HepG2 (cell line): ENCODE measurements at regions not wholly inside any gene's neighbourhood (a gene's known extent, or its start where the extent isn't known, plus 50 kb on each side); places are given as distances from the start of the nearest gene placed in this dataset.

Experiments used
- ATAC-seq: fragments of 200-7000 bp; cut with Tn5 transposase; 3 replicates; pipeline ENCODE4 v1.9.1; 2020; ENCODE audit warnings: mild to moderate bottlenecking, moderate library complexity
- BruUV-seq: library from RNA; stranded (reverse); fragments of 400-500 nt; replicated peaks from 2 replicates; lab custom pipeline; 2021; lab: Mats Ljungman, UMichigan
- CTCF ChIA-PET: fragments of 300-600 bp; formaldehyde crosslinking; extraction: SDS; loops from one replicate; lab custom pipeline; 2021; ENCODE audit warnings: low total read pairs, inconsistent platforms, low intra/inter-chr PET ratio; lab: Yijun Ruan, JAX
- POLR2A ChIA-PET: fragments of 350-600 bp; sonication (Branson Sonifier 250); formaldehyde crosslinking; loops from one replicate; lab custom pipeline; 2020; ENCODE audit warnings: antibody characterized with exemption, inconsistent platforms; lab: Yijun Ruan, JAX
- DNase-seq: peaks from one replicate; pipeline ENCODE4 v3.0.0-alpha.2; 2015; ENCODE audit warnings: low spot score
- FAIRE-seq: peaks from 3 replicates; lab custom pipeline; 2011; peaks lifted over from hg19 to GRCh38; lab: Jason Lieb, UNC
- H2AFZ ChIP-seq: one replicate; pipeline ENCODE4 v1.6.1; 2011; ENCODE audit warnings: low read length, inconsistent platforms
- H3K27ac ChIP-seq: fragments of 300-600 bp; 3 replicates; pipeline ENCODE4 v1.8.0; 2011; ENCODE audit warnings: mixed run types, mild to moderate bottlenecking, mixed read lengths, low read length, inconsistent platforms; ENCODE audit not compliant: insufficient read depth; ENCODE audit errors: extremely low read length
- H3K27me3 ChIP-seq, 2 experiments: fragments of 200-600 bp in 1 of 2; 2 replicates in 1 of 2; 3 replicates in 1 of 2; pipeline versions ENCODE4 v1.6.0 to v1.8.0; 2011; ENCODE audit warnings: low read length in 2 of 2, mild to moderate bottlenecking in 2 of 2, moderate library complexity in 2 of 2, inconsistent platforms in 1 of 2; ENCODE audit not compliant: insufficient read depth in 2 of 2, control insufficient read depth in 1 of 2
- H3K36me3 ChIP-seq, 2 experiments: fragments of 200-600 bp in 1 of 2; replicated peaks in 1 of 2; 2 replicates in 1 of 2; 3 replicates in 1 of 2; pipeline versions ENCODE4 v1.5.1 to v1.8.0; 2011; ENCODE audit warnings: low read length in 2 of 2, inconsistent platforms in 1 of 2; ENCODE audit not compliant: insufficient read depth in 2 of 2, control insufficient read depth in 1 of 2
- H3K4me1 ChIP-seq: 2 replicates; pipeline ENCODE4 v1.5.1; 2012; ENCODE audit warnings: low read length, inconsistent platforms; ENCODE audit not compliant: insufficient read depth
- H3K4me2 ChIP-seq: 2 replicates; pipeline ENCODE4 v1.6.0; 2011; ENCODE audit warnings: low read depth, low read length, inconsistent platforms
- H3K4me3 ChIP-seq, 3 experiments: fragments of 200-600 bp in 1 of 3; sonication (generic), shearing (Covaris generic) in 1 of 3; replicated peaks in 1 of 3; 2 replicates each; pipeline ENCODE4 v1.5.1; 2011 to 2016; ENCODE audit warnings: low read length in 3 of 3, inconsistent platforms in 2 of 3, low read depth in 2 of 3, mild to moderate bottlenecking in 2 of 3, control low read depth in 1 of 3, mixed read lengths in 1 of 3; ENCODE audit not compliant: insufficient read depth in 1 of 3
- H3K79me2 ChIP-seq: one replicate; pipeline ENCODE4 v1.6.1; 2011; ENCODE audit warnings: low read length, inconsistent platforms; ENCODE audit not compliant: insufficient read depth
- H3K9ac ChIP-seq: 2 replicates; pipeline ENCODE4 v1.6.0; 2011; ENCODE audit warnings: mild to moderate bottlenecking, low read depth, low read length, inconsistent platforms; ENCODE audit not compliant: insufficient read depth
- H3K9me3 ChIP-seq: 2 replicates; pipeline ENCODE4 v1.5.1; 2012; ENCODE audit warnings: mild to moderate bottlenecking, low read length
- H4K20me1 ChIP-seq: 2 replicates; pipeline ENCODE4 v1.6.0; 2011; ENCODE audit warnings: inconsistent platforms, mild to moderate bottlenecking, low read length, moderate library complexity; ENCODE audit not compliant: insufficient read depth
- CENPT ChIP-seq: sonication (generic); formaldehyde crosslinking; IDR thresholded peaks from 2 replicates; pipeline ENCODE4 v1.8.0; 2022; ENCODE audit warnings: low read depth, mild to moderate bottlenecking, moderate library complexity, missing genetic modification reagents
- ESRRA ChIP-seq: sonication (generic); formaldehyde crosslinking; IDR thresholded peaks from 2 replicates; pipeline ENCODE4 v1.5.1; 2020; ENCODE audit warnings: mild to moderate bottlenecking, low read depth, missing genetic modification reagents
- HDAC2 ChIP-seq: sonication (generic); formaldehyde crosslinking; IDR thresholded peaks from 2 replicates; pipeline ENCODE4 v1.4.0; 2020; ENCODE audit warnings: missing genetic modification reagents
- HMG20B ChIP-seq: conservative IDR thresholded peaks from 2 replicates; pipeline ENCODE4 v1.6.1; 2016; ENCODE audit warnings: missing genetic modification reagents, missing compliant biosample characterization
- HOXA5 ChIP-seq: sonication (generic); formaldehyde crosslinking; IDR thresholded peaks from 2 replicates; pipeline ENCODE4 v1.4.0; 2020; ENCODE audit warnings: missing genetic modification reagents
- HOXA9 ChIP-seq: sonication (generic); formaldehyde crosslinking; IDR thresholded peaks from 2 replicates; pipeline ENCODE4 v1.8.1; 2022; ENCODE audit warnings: missing genetic modification reagents, mild to moderate bottlenecking, moderate library complexity, borderline replicate concordance
- JDP2 ChIP-seq: sonication (generic); formaldehyde crosslinking; IDR thresholded peaks from 2 replicates; pipeline ENCODE4 v1.8.1; 2022; ENCODE audit warnings: missing genetic modification reagents, borderline replicate concordance
- LCORL ChIP-seq, 2 experiments: fragments of 450-650 bp in 1 of 2; sonication (generic) in 1 of 2; formaldehyde crosslinking in 1 of 2; IDR thresholded peaks; 2 replicates each; pipeline versions ENCODE4 v1.5.0 to v1.6.1; 2017 to 2020; ENCODE audit warnings: antibody characterized with exemption in 1 of 2, missing genetic modification reagents in 1 of 2
- MIXL1 ChIP-seq: IDR thresholded peaks from 2 replicates; pipeline ENCODE4 v1.6.1; 2016
- NAIF1 ChIP-seq: sonication (generic); formaldehyde crosslinking; IDR thresholded peaks from 2 replicates; pipeline ENCODE4 v1.5.0; 2020; ENCODE audit warnings: mild to moderate bottlenecking, missing genetic modification reagents, borderline replicate concordance
- NKX3-1 ChIP-seq: sonication (generic); formaldehyde crosslinking; IDR thresholded peaks from 2 replicates; pipeline ENCODE4 v1.5.0; 2020; ENCODE audit warnings: missing genetic modification reagents
- RXRA ChIP-seq: sonication (generic); formaldehyde crosslinking; IDR thresholded peaks from 2 replicates; pipeline ENCODE4 v1.5.1; 2020; ENCODE audit warnings: missing genetic modification reagents
- RXRB ChIP-seq: IDR thresholded peaks from 2 replicates; pipeline ENCODE4 v1.6.1; 2016; ENCODE audit warnings: borderline replicate concordance, missing genetic modification reagents, missing compliant biosample characterization
- TSC22D2 ChIP-seq: sonication (generic); formaldehyde crosslinking; IDR thresholded peaks from 2 replicates; pipeline ENCODE4 v1.5.1; 2020; ENCODE audit warnings: missing genetic modification reagents, mild to moderate bottlenecking, borderline replicate concordance
- ZNF17 ChIP-seq: sonication (generic); formaldehyde crosslinking; IDR thresholded peaks from 2 replicates; pipeline ENCODE4 v1.5.0; 2020; ENCODE audit warnings: mild to moderate bottlenecking, missing genetic modification reagents
- ZNF253 ChIP-seq: sonication (generic); formaldehyde crosslinking; IDR thresholded peaks from 2 replicates; pipeline ENCODE4 v1.8.0; 2022; ENCODE audit warnings: mild to moderate bottlenecking, missing genetic modification reagents, borderline replicate concordance
- ZNF550 ChIP-seq: sonication (generic); formaldehyde crosslinking; IDR thresholded peaks from 2 replicates; pipeline ENCODE4 v1.4.0; 2020; ENCODE audit warnings: mild to moderate bottlenecking, missing genetic modification reagents, borderline replicate concordance
- ZNF839 ChIP-seq: sonication (generic); formaldehyde crosslinking; IDR thresholded peaks from 2 replicates; pipeline ENCODE4 v1.4.0; 2020; ENCODE audit warnings: missing genetic modification reagents, mild to moderate bottlenecking, borderline replicate concordance
- WGBS: methylation state at CpG from one replicate; pipeline ENCODE4 v1.1.6; 2017; ENCODE audit warnings: low lambda C conversion rate; 5-methylcytosine and 5-hydroxymethylcytosine counted together
- in situ Hi-C: cut with HindIII; loops from 2 replicates; pipeline ENCODE4 v1.10.0; 2017; ENCODE audit warnings: low pct_unique_long_range_greater_than_20kb; ENCODE audit not compliant: extremely low pct_ligation_motif_present
- intact Hi-C: fragments of 100-400 bp; cut with micrococcal nuclease; formaldehyde crosslinking; loops from one replicate; pipeline ENCODE4 v1.10.0; 2022; ENCODE audit not compliant: unreplicated experiment
- TF ChIP-seq, protein P1 (sequence below): sonication (generic); formaldehyde crosslinking; IDR thresholded peaks from 2 replicates; pipeline ENCODE4 v1.4.0; 2020; ENCODE audit warnings: mild to moderate bottlenecking, missing genetic modification reagents
- TF ChIP-seq, protein P2 (sequence below): sonication (generic); formaldehyde crosslinking; IDR thresholded peaks from 2 replicates; pipeline ENCODE4 v1.5.1; 2020; ENCODE audit warnings: missing genetic modification reagents, mild to moderate bottlenecking, borderline replicate concordance

DNA sequence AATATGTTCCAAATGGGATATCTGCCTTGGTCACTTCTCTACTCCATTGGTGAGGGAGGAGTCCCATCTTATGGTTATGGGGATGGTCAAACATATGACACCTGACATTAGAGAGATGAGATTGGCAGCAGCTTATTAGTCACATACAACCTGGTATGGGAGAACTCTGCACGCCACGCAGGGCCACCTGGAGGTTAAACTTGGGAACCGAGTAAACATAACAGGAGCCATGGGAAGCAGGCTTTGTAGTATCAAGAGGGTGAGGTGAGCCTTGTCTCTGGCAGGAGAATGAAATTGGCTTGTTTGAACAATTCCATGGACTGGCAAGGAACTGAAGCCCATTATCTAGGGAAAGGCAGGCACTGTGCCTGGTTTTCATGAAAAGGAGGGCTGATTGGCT lies 238.7 kb upstream of the ELAC2 start:
- no peak for TF ChIP-seq LCORL (IDR thresholded peaks at IDR 0.05)
- TF ChIP-seq LCORL (CRISPR knock-in tag; IDR thresholded peaks at IDR 0.05): no peak
- TF ChIP-seq RXRB (CRISPR knock-in tag): no peak
- no peak for TF ChIP-seq ZNF17 (CRISPR knock-in tag)
- TF ChIP-seq JDP2 (CRISPR knock-in tag): no peak
- no peak for TF ChIP-seq HOXA9 (CRISPR knock-in tag)
- no peak for TF ChIP-seq TSC22D2 (CRISPR knock-in tag)
- no peak for TF ChIP-seq ZNF550 (CRISPR knock-in tag)
- TF ChIP-seq ZNF253 (CRISPR knock-in tag): no peak
- no peak for TF ChIP-seq NAIF1 (CRISPR knock-in tag)
- TF ChIP-seq ESRRA (CRISPR knock-in tag): no peak
- TF ChIP-seq HOXA5 (CRISPR knock-in tag): no peak
- TF ChIP-seq NKX3-1: no peak
- no peak for TF ChIP-seq HDAC2
- TF ChIP-seq RXRA: no peak
- TF ChIP-seq, protein P1, sequence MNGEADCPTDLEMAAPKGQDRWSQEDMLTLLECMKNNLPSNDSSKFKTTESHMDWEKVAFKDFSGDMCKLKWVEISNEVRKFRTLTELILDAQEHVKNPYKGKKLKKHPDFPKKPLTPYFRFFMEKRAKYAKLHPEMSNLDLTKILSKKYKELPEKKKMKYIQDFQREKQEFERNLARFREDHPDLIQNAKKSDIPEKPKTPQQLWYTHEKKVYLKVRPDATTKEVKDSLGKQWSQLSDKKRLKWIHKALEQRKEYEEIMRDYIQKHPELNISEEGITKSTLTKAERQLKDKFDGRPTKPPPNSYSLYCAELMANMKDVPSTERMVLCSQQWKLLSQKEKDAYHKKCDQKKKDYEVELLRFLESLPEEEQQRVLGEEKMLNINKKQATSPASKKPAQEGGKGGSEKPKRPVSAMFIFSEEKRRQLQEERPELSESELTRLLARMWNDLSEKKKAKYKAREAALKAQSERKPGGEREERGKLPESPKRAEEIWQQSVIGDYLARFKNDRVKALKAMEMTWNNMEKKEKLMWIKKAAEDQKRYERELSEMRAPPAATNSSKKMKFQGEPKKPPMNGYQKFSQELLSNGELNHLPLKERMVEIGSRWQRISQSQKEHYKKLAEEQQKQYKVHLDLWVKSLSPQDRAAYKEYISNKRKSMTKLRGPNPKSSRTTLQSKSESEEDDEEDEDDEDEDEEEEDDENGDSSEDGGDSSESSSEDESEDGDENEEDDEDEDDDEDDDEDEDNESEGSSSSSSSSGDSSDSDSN (CRISPR knock-in tag): no peak
- TF ChIP-seq ZNF839 (CRISPR knock-in tag): no peak
- TF ChIP-seq HMG20B: no peak
- TF ChIP-seq, protein P2, sequence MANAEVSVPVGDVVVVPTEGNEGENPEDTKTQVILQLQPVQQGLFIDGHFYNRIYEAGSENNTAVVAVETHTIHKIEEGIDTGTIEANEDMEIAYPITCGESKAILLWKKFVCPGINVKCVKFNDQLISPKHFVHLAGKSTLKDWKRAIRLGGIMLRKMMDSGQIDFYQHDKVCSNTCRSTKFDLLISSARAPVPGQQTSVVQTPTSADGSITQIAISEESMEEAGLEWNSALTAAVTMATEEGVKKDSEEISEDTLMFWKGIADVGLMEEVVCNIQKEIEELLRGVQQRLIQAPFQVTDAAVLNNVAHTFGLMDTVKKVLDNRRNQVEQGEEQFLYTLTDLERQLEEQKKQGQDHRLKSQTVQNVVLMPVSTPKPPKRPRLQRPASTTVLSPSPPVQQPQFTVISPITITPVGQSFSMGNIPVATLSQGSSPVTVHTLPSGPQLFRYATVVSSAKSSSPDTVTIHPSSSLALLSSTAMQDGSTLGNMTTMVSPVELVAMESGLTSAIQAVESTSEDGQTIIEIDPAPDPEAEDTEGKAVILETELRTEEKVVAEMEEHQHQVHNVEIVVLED (CRISPR knock-in tag): no peak
- TF ChIP-seq MIXL1 (CRISPR knock-in tag): no peak
- TF ChIP-seq CENPT: no peak
- Histone ChIP-seq H3K9ac (no peak overlapping the region), H2AFZ (no peak overlapping the region), H3K4me3 (no peak overlapping the region), H3K79me2 (no peaks in the 10 kb centered on the region), H3K27me3 (no peaks in the 10 kb centered on the region), H3K4me1 (no peaks in the 10 kb centered on the region), H3K36me3 (no peaks in the 10 kb centered on the region), H3K27ac (no peak overlapping the region), H4K20me1 (no peaks in the 10 kb centered on the region), H3K4me2 (no peak overlapping the region), H3K9me3 (no peaks in the 10 kb centered on the region)
- FAIRE-seq (no peak), ATAC-seq (no peak), DNase-seq (no peak)
- intact Hi-C loops (no loop called here), in situ Hi-C loops (no loop called here)
- no TSS peak for BruUV-seq
- WGBS: 22% methylated on average over 3 of the region's 3 CpGs
- CTCF ChIA-PET: no interaction called here
- POLR2A ChIA-PET: no interaction called here
